BE2C (cell line): ENCODE measurements at regions not wholly inside any gene's neighbourhood (a gene's known extent, or its start where the extent isn't known, plus 50 kb on each side); places are given as distances from the start of the nearest gene placed in this dataset.
A peak's percentile ranks its signal among the peaks of the same experiment; 100 is the strongest.

Experiments
- DNase-seq: peaks from one replicate; pipeline ENCODE4 v3.0.0-alpha.2; 2020
- H3K27me3 ChIP-seq: fragments of 250-450 bp; sonication (Bioruptor Pico); 2 replicates; pipeline ENCODE4 v1.5.1; 2020; ENCODE audit warnings: mild to moderate bottlenecking
- H3K36me3 ChIP-seq: fragments of 250-450 bp; sonication (Bioruptor Pico); 2 replicates; pipeline ENCODE4 v1.5.1; 2020; ENCODE audit warnings: mild to moderate bottlenecking
- H3K4me1 ChIP-seq: fragments of 250-450 bp; sonication (Bioruptor Pico); 2 replicates; pipeline ENCODE4 v1.5.1; 2020
- H3K4me3 ChIP-seq: 2 replicates; pipeline ENCODE4 v1.5.1; 2011; ENCODE audit warnings: low read depth, low read length
- H3K9me3 ChIP-seq: fragments of 250-450 bp; sonication (Bioruptor Pico); 2 replicates; pipeline ENCODE4 v1.5.1; 2020
- CTCF ChIP-seq: IDR thresholded peaks from 2 replicates; pipeline ENCODE4 v1.5.1; 2012; ENCODE audit warnings: mild to moderate bottlenecking, low read depth, low read length

- Histone ChIP-seq H3K36me3 (no peaks in the 10 kb centered on the region), H3K4me3 (no peak overlapping the region), H3K27me3 (peaks cover 16% of the 10 kb centered on the region), H3K9me3 (no peaks in the 10 kb centered on the region), H3K4me1 (no peaks in the 10 kb centered on the region)
- no peak for DNase-seq
- TF ChIP-seq CTCF, result no peak
These were observed 166.3 kb upstream of the KIF2A start for GRCh38 chr5:62139741-62140140.

GRCh38 chr5:62142351-62142750 is 163.7 kb upstream of the KIF2A start:
- no peak for DNase-seq
- TF ChIP-seq CTCF, result no peak
- Histone ChIP-seq H3K9me3 (no peaks in the 10 kb centered on the region), H3K27me3 (peaks cover 13% of the 10 kb centered on the region; the same call in 1 of the 2 replicates), H3K4me3 (no peak overlapping the region), H3K36me3 (no peaks in the 10 kb centered on the region), H3K4me1 (no peaks in the 10 kb centered on the region)

- Histone ChIP-seq H3K27me3 (peaks cover 11% of the 10 kb centered on the region; the same call in 1 of the 2 replicates), H3K4me3 (no peak overlapping the region), H3K9me3 (no peaks in the 10 kb centered on the region), H3K4me1 (no peaks in the 10 kb centered on the region), H3K36me3 (no peaks in the 10 kb centered on the region)
- DNase-seq, result no peak
- peak; percentile 64 for TF ChIP-seq CTCF
These were observed 162.5 kb upstream of the KIF2A start for GRCh38 chr5:62143268-62144229.

GRCh38 chr5:62144401-62145022 is 161.5 kb upstream of the KIF2A start:
- H3K4me1 ChIP-seq, result no peaks in the 10 kb centered on the region
- H3K9me3 ChIP-seq, result no peaks in the 10 kb centered on the region
- no peaks in the 10 kb centered on the region for H3K36me3 ChIP-seq
- no peak for DNase-seq
- H3K4me3 ChIP-seq, result no peak overlapping the region
- TF ChIP-seq CTCF, result no peak
- H3K27me3 ChIP-seq, result peaks cover 6% of the 10 kb centered on the region; the same call in 1 of the 2 replicates

GRCh38 chr5:62149879-62150278 is 156.1 kb upstream of the KIF2A start:
- Histone ChIP-seq H3K4me1 (no peaks in the 10 kb centered on the region), H3K4me3 (no peak overlapping the region), H3K9me3 (no peaks in the 10 kb centered on the region), H3K36me3 (no peaks in the 10 kb centered on the region), H3K27me3 (no peaks in the 10 kb centered on the region; the same call in 1 of the 2 replicates)
- TF ChIP-seq CTCF, result no peak
- DNase-seq, result no peak
